ENCODE measurements at regions not wholly inside any gene's neighbourhood (a gene's known extent, or its start where the extent isn't known, plus 50 kb on each side); places are given as distances from the start of the nearest gene placed in this dataset.

DNA sequence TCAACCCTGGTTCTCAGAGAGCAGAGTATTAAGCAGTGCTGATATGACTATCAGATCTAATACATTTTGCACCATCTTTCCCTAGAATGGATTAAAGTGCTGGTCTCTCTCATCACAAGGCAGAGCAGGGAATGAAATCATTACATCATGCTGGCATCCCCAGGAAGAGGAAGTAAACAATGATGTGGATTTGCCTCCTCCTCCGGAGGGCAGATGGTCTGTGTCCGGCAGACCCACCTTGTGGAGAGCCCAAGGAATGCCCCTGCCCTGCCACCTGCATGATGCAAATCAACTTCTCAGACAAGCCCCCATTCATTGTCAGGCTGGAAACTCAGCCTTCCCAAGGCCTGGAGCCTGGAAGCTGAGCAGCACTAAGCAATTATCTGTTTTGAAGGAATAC, 1149.1 kb downstream of the VRK1 start:
- no peaks in the 10 kb centered on the region for H3K9me3 ChIP-seq
- no peaks in the 10 kb centered on the region for H3K27me3 ChIP-seq
- no peak overlapping the region for H3K9ac ChIP-seq (ENCODE audit: low read depth in 2 of 2, low read length in 2 of 2)
- intact Hi-C loops (cut with DNase I) = no loop called here
- no peak overlapping the region for H3K27ac ChIP-seq
- DNase-seq = no peak
- H3K4me1 ChIP-seq = no peaks in the 10 kb centered on the region
- TF ChIP-seq, protein P1, sequence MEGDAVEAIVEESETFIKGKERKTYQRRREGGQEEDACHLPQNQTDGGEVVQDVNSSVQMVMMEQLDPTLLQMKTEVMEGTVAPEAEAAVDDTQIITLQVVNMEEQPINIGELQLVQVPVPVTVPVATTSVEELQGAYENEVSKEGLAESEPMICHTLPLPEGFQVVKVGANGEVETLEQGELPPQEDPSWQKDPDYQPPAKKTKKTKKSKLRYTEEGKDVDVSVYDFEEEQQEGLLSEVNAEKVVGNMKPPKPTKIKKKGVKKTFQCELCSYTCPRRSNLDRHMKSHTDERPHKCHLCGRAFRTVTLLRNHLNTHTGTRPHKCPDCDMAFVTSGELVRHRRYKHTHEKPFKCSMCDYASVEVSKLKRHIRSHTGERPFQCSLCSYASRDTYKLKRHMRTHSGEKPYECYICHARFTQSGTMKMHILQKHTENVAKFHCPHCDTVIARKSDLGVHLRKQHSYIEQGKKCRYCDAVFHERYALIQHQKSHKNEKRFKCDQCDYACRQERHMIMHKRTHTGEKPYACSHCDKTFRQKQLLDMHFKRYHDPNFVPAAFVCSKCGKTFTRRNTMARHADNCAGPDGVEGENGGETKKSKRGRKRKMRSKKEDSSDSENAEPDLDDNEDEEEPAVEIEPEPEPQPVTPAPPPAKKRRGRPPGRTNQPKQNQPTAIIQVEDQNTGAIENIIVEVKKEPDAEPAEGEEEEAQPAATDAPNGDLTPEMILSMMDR (IDR thresholded peaks at IDR 0.05) = no peak
- no peaks in the 10 kb centered on the region for H3K36me3 ChIP-seq
- H3K4me3 ChIP-seq = no peak overlapping the region

DNA sequence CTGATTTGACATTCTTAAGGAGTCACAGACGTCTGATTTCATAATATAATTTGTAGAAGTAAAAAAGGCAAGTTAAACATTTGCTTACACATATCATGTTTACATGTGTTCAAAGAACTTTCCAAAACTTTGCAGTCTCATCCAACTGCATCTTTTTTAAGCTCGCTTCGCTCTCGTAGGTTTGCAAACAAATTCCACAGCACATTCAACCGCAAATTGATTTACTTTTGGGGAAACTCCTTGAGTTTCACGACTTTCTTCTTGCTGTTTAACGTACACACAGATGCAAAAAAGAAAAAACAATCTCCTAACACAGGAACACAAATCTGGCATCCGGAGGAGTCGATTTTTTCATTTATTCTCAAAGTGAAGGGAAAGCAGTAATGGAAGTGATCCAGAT, 1149.5 kb downstream of the VRK1 start:
- Histone ChIP-seq H3K9ac (ENCODE audit: low read depth in 2 of 2, low read length in 2 of 2) (no peak overlapping the region), H3K36me3 (no peaks in the 10 kb centered on the region), H3K4me1 (no peaks in the 10 kb centered on the region), H3K4me3 (no peak overlapping the region), H3K27ac (no peak overlapping the region), H3K27me3 (no peaks in the 10 kb centered on the region), H3K9me3 (no peaks in the 10 kb centered on the region)
- intact Hi-C loops (cut with DNase I) = no loop called here
- TF ChIP-seq, protein P1 (IDR thresholded peaks at IDR 0.05) = no peak
- no peak for DNase-seq

DNA sequence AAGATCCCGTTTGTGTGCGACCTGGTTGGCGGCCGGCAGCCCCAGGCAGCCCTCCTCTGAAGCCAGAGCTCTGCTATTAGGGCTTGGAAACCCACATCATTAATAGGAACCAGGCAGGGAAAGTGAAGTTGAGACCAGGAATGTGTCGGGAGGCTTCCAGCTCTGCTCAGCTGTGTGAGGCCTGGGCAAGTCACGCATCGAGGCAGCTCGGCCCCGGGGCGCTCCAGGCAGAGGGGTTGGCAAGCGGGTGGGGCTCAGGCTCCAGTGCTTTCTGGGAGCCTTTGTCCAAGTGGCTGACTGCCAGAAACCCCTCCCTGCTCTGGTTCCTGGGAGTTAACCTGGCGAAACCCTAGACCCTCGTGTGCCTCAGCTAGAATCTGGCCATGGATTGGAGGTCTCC, 1151.7 kb downstream of the VRK1 start:
- TF ChIP-seq, protein P1 (IDR thresholded peaks at IDR 0.05) = no peak
- no peak overlapping the region for H3K4me3 ChIP-seq
- no peak overlapping the region for H3K27ac ChIP-seq
- DNase-seq = no peak
- no peaks in the 10 kb centered on the region for H3K27me3 ChIP-seq
- no peaks in the 10 kb centered on the region for H3K36me3 ChIP-seq
- H3K9me3 ChIP-seq = no peaks in the 10 kb centered on the region
- no peak overlapping the region for H3K9ac ChIP-seq (ENCODE audit: low read depth in 2 of 2, low read length in 2 of 2)
- no peaks in the 10 kb centered on the region for H3K4me1 ChIP-seq
- intact Hi-C loops (cut with DNase I) = no loop called here

DNA sequence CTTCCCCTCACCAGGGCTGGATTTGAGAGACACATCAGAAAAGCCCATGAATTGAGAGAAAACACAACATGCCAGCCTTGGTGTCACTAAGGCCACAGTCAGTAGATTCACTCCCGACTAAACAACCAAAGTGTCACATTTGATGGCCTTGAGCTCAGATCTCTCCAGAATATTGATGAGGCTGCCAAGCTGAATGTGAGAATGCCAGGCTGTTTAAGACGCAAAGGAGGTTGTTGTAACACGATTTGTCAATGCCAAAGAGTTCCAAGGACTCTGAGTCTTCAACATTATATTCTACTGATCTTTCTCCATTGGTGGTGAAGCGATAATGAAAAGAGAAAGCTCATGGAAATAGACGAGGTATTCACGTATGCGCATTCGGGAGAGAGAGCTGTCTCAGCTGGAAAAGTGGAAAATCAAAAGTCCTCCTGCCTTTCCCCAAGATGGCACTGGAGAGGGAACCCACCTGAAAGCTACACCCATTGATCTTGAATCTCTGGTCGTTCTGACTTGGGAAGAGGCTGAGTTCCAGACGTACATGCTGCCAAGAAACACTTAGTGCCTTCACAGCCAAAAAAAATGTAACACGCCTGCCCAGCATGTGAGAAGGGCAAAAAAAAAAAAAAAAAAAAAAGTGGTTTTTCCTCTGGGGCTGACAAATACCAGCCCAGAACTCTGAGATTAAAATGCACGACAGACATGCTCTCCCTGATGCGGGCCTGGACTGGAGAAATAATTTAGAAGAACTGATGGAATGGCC, 1159.6 kb downstream of the VRK1 start:
- H3K9me3 ChIP-seq = no peaks in the 10 kb centered on the region
- no peaks in the 10 kb centered on the region for H3K27me3 ChIP-seq
- TF ChIP-seq, protein P1 (IDR thresholded peaks at IDR 0.05) = no peak
- no peak overlapping the region for H3K4me3 ChIP-seq
- no peak overlapping the region for H3K9ac ChIP-seq (ENCODE audit: low read depth in 2 of 2, low read length in 2 of 2)
- no peak overlapping the region for H3K27ac ChIP-seq
- DNase-seq = no peak
- no peaks in the 10 kb centered on the region for H3K4me1 ChIP-seq
- intact Hi-C loops (cut with DNase I) = no loop called here
- no peaks in the 10 kb centered on the region for H3K36me3 ChIP-seq

DNA sequence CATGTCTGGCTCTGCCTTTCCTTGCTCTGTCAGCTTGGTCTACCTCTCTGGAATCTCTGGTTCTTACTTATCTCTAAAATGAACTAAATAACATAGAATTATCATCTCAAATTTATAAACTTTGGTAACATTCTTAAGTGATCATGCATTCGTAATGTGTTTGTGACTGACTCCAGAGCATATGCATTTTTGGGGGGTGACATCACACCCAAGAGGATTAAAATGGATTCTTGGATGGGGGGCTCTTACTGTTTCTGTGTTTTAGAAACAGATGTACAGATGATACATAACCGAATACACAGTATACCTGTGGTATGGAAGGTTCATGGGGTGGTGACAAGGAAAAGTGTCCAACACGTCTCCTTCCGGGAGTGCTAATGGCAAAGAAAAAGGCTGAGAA, 1162.1 kb downstream of the VRK1 start:
- no peak overlapping the region for H3K4me3 ChIP-seq
- TF ChIP-seq, protein P1 (IDR thresholded peaks at IDR 0.05) = no peak
- intact Hi-C loops (cut with DNase I) = no loop called here

More for the DNA sequence above, 1162.1 kb downstream of the VRK1 start:
- no peak for DNase-seq
- Histone ChIP-seq H3K27ac (no peak overlapping the region), H3K9me3 (no peaks in the 10 kb centered on the region), H3K4me1 (no peaks in the 10 kb centered on the region), H3K27me3 (no peaks in the 10 kb centered on the region), H3K36me3 (no peaks in the 10 kb centered on the region), H3K9ac (ENCODE audit: low read depth in 2 of 2, low read length in 2 of 2) (no peak overlapping the region)

All from colonic mucosa (tissue), 4 donors.